ENCODE measurements at regions not wholly inside any gene's neighbourhood (a gene's known extent, or its start where the extent isn't known, plus 50 kb on each side); places are given as distances from the start of the nearest gene placed in this dataset.
"Not testable (repeated sequence)": the region's sequence is repeated elsewhere in the genome, so short reads cannot be mapped to it uniquely, and the experiment has no call there.

DNA sequence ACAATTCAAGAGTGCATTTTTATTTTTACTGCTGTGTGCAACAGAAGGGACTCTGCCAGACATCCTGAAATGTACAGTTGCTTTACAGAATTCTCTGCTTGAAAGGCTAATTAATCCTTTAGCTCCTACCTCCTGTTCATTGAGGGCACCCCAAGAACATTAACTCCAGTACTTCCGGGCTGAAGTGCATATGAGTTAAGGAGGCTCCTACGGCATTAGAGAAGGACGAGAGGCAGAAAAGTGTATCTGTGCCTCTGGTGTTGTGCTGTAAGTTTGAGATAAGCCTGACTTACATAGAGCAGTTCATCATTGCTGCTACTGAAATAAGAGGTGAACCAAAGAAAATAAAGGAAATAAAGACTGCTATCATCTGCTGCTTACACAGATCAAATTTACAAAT, 609.3 kb upstream of the ADGRB3 start:
- Mint-ChIP-seq H3K4me3 (no peak overlapping the region), H3K4me1 (no peaks in the 10 kb centered on the region), H3K36me3 (ENCODE audit: low read depth) (no peaks in the 10 kb centered on the region), H3K27ac (no peak overlapping the region), H3K27me3 (no peaks in the 10 kb centered on the region), H3K9me3 (peaks cover 9% of the 10 kb centered on the region)
- ChIA-PET POLR2A (no interaction called here), CTCF (no interaction called here)
- DNase-seq = no peak

- H3K9me3 Mint-ChIP-seq = peaks cover 9% of the 10 kb centered on the region
- ChIA-PET CTCF (no interaction called here), POLR2A (no interaction called here)
- no peaks in the 10 kb centered on the region for H3K36me3 Mint-ChIP-seq (ENCODE audit: low read depth)
- no peak overlapping the region for H3K4me3 Mint-ChIP-seq
- DNase-seq = no peak
- no peaks in the 10 kb centered on the region for H3K27me3 Mint-ChIP-seq
- H3K27ac Mint-ChIP-seq = no peak overlapping the region
- H3K4me1 Mint-ChIP-seq = no peaks in the 10 kb centered on the region
These were observed 610.4 kb upstream of the ADGRB3 start for GRCh38 chr6:68024570-68025269.

DNA sequence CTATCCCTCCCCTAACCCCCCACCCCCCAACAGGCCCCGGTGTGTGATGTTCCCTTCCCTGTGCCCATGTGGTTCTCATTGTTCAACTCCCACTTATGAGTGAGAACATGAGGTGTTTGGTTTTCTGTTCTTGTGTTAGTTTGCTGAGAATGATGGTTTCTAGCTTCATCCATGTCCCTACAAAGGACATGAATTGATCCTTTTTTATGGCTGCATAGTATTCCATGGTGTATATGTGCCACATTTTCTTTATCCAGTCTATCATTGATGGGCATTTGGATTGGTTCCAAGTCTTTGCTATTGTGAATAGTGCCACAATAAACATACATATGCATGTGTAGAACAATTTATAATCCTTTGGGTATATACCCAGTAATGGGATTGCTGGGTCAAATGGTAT, 612.1 kb upstream of the ADGRB3 start:
- POLR2A ChIA-PET; H3K27me3 Mint-ChIP-seq; H3K4me3 Mint-ChIP-seq; DNase-seq; H3K27ac Mint-ChIP-seq; H3K4me1 Mint-ChIP-seq; H3K36me3 Mint-ChIP-seq (ENCODE audit: low read depth); CTCF ChIA-PET: not testable (repeated sequence)
- H3K9me3 Mint-ChIP-seq = peaks cover 11% of the 10 kb centered on the region

DNA sequence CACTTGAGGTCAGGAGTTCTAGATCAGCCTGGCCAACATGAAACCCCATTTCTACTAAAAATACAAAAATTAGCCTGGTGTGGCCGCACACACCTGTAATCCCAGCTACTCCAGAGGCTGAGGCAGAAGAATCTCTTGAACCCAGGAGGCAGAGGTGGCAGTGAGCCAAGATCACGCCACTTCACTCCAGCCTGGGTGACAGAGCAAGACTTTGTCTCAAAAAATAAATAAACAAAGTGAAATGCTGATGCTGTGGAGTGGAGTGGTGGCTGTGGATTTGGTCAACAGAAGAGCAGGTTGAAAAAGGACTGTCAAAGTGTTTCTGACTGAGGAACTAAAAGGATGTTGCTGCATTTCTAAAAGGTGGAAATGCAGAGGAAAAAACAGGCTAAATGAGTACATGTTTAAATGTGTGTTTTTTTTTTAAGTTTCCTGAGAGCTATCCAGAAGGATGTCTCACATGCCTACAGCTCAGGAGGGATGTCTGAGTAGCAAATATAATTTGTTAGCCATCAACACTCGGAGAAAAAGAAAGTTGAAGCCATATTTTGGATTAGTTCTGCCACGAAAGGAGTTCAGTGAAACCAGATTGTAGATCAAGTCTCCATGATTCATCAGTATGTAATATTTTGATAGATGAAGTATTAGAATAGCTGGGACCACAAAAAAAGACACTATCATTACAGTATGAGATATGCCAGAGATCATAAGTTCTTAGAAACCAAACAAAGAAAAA, 621.1 kb upstream of the ADGRB3 start:
- no peak overlapping the region for H3K27ac Mint-ChIP-seq
- no peaks in the 10 kb centered on the region for H3K36me3 Mint-ChIP-seq (ENCODE audit: low read depth)
- ChIA-PET CTCF (no interaction called here), POLR2A (no interaction called here)
- no peak for DNase-seq
- H3K4me1 Mint-ChIP-seq = no peaks in the 10 kb centered on the region
- no peaks in the 10 kb centered on the region for H3K27me3 Mint-ChIP-seq
- H3K9me3 Mint-ChIP-seq = peaks cover 10% of the 10 kb centered on the region
- no peak overlapping the region for H3K4me3 Mint-ChIP-seq

DNA sequence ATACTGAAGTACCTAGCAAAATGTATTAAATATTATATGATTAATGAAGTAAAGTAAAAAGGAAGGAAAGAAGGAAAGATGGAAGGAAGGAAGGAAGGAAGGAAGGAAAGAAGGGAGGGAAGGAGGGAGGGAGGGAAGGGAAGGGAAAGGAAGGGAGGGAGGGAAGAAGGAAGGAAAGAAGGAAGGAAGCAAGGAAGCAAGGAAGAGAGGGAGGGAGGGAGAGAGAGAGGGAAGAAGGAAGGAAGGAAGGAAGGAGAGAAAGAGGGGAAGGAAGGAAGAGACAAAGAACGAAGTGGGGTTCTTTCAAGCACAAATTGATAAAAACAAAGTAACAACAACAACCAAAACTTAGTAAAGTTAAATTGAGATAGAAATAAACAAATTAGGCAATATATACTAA, 622.3 kb upstream of the ADGRB3 start:
- DNase-seq = no peak
- H3K4me1 Mint-ChIP-seq = no peaks in the 10 kb centered on the region
- peaks cover 12% of the 10 kb centered on the region for H3K9me3 Mint-ChIP-seq
- no peaks in the 10 kb centered on the region for H3K27me3 Mint-ChIP-seq
- POLR2A ChIA-PET = no interaction called here
- CTCF ChIA-PET = no interaction called here
- H3K27ac Mint-ChIP-seq = no peak overlapping the region
- H3K36me3 Mint-ChIP-seq (ENCODE audit: low read depth) = no peaks in the 10 kb centered on the region
- H3K4me3 Mint-ChIP-seq = no peak overlapping the region

GRCh38 chr6:68010936-68011335, 624.1 kb upstream of the ADGRB3 start:
- H3K27me3 Mint-ChIP-seq = no peaks in the 10 kb centered on the region
- CTCF ChIA-PET = no interaction called here
- peaks cover 11% of the 10 kb centered on the region for H3K9me3 Mint-ChIP-seq
- H3K36me3 Mint-ChIP-seq (ENCODE audit: low read depth) = no peaks in the 10 kb centered on the region
- no peak overlapping the region for H3K27ac Mint-ChIP-seq
- POLR2A ChIA-PET = no interaction called here
- no peak for DNase-seq
- H3K4me3 Mint-ChIP-seq = no peak overlapping the region
- no peaks in the 10 kb centered on the region for H3K4me1 Mint-ChIP-seq

DNA sequence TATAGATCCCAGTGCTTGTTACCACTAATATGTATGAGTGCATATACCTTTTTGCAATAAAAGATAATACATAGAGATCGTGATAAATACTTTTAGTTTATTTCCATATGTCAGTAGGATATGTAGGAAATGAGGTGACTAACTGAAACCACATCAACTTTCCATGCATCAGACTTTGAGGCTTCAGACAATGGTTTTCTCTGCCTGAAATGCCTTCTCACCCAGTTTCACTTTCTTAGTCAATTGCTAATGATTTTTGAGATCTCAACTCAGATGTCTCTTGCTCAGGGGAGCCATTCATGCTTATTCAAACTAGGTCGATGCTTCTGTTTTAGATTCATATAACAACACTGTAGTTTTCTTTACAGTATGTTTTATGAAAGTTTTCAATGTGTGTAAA, 626.6 kb upstream of the ADGRB3 start:
- peaks cover 6% of the 10 kb centered on the region for H3K9me3 Mint-ChIP-seq
- no peak overlapping the region for H3K4me3 Mint-ChIP-seq
- H3K4me1 Mint-ChIP-seq = no peaks in the 10 kb centered on the region
- CTCF ChIA-PET = no interaction called here
- H3K36me3 Mint-ChIP-seq (ENCODE audit: low read depth) = no peaks in the 10 kb centered on the region
- H3K27me3 Mint-ChIP-seq = no peaks in the 10 kb centered on the region
- POLR2A ChIA-PET = no interaction called here
- H3K27ac Mint-ChIP-seq = no peak overlapping the region
- DNase-seq = no peak

GRCh38 chr6:68007717-68008116, 627.4 kb upstream of the ADGRB3 start:
- Mint-ChIP-seq H3K36me3 (ENCODE audit: low read depth) (no peaks in the 10 kb centered on the region), H3K9me3 (peaks cover 4% of the 10 kb centered on the region), H3K27ac (no peak overlapping the region), H3K4me1 (no peaks in the 10 kb centered on the region), H3K27me3 (no peaks in the 10 kb centered on the region), H3K4me3 (no peak overlapping the region)
- ChIA-PET POLR2A (no interaction called here), CTCF (no interaction called here)
- DNase-seq = no peak

GRCh38 chr6:67986694-67987232, 648.3 kb upstream of the ADGRB3 start:
- no peak for DNase-seq
- Mint-ChIP-seq H3K36me3 (ENCODE audit: low read depth) (no peaks in the 10 kb centered on the region), H3K27me3 (no peaks in the 10 kb centered on the region), H3K27ac (no peak overlapping the region), H3K4me3 (no peak overlapping the region), H3K9me3 (peaks cover 6% of the 10 kb centered on the region), H3K4me1 (no peaks in the 10 kb centered on the region)
- ChIA-PET CTCF (no interaction called here), POLR2A (no interaction called here)

DNA sequence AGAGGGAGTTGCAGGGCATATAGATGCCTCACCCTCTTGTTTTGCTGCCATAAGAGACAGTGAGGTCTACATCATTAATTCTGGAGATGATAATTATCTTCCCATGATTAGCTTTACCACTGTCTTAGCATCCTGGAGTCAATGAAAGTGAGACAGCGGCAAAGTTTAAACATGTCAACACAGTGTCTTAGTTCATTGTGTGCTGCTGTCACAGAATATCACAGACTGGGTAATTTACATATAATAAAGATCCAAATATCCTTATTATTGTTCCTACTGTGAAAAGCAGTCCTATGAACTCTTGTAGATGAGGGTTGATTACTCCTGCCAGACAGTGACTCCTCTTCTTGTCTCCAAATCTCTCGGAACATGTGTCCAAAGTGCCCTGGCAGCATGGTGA, 658.6 kb upstream of the ADGRB3 start:
- POLR2A ChIA-PET = no interaction called here
- H3K27ac Mint-ChIP-seq = no peak overlapping the region

DNA sequence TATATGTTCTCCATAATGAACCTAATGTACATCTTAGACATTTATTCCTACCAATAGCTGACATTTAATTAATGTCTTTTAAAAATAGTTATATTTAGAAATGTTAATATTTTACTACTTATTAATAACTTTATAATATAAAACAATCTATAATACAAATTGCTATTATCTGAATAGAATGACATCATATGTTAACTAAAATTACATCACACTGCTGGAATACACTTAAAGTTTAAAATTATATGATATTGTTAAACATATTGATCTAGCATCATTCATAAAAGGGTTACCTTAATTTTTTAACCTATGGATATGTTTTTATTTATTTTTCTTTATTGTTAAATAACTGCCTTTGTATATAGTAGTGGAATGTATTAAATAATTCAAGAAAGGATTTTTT, 660.2 kb upstream of the ADGRB3 start:
- POLR2A ChIA-PET = no interaction called here
- CTCF ChIA-PET = no interaction called here
- H3K36me3 Mint-ChIP-seq (ENCODE audit: low read depth) = no peaks in the 10 kb centered on the region
- no peak overlapping the region for H3K4me3 Mint-ChIP-seq
- H3K27ac Mint-ChIP-seq = no peak overlapping the region
- H3K9me3 Mint-ChIP-seq = no peaks in the 10 kb centered on the region
- H3K27me3 Mint-ChIP-seq = no peaks in the 10 kb centered on the region
- DNase-seq = no peak
- no peaks in the 10 kb centered on the region for H3K4me1 Mint-ChIP-seq

More for the DNA sequence above, 658.6 kb upstream of the ADGRB3 start:
- Mint-ChIP-seq H3K27me3 (no peaks in the 10 kb centered on the region), H3K36me3 (ENCODE audit: low read depth) (no peaks in the 10 kb centered on the region), H3K4me3 (no peak overlapping the region), H3K9me3 (no peaks in the 10 kb centered on the region), H3K4me1 (no peaks in the 10 kb centered on the region)
- no peak for DNase-seq
- CTCF ChIA-PET = no interaction called here

GRCh38 chr6:67971812-67972211, 663.3 kb upstream of the ADGRB3 start:
- Mint-ChIP-seq H3K9me3 (no peaks in the 10 kb centered on the region), H3K36me3 (ENCODE audit: low read depth) (no peaks in the 10 kb centered on the region), H3K4me1 (no peaks in the 10 kb centered on the region), H3K4me3 (no peak overlapping the region), H3K27ac (no peak overlapping the region), H3K27me3 (no peaks in the 10 kb centered on the region)
- ChIA-PET CTCF (no interaction called here), POLR2A (no interaction called here)
- DNase-seq = no peak

DNA sequence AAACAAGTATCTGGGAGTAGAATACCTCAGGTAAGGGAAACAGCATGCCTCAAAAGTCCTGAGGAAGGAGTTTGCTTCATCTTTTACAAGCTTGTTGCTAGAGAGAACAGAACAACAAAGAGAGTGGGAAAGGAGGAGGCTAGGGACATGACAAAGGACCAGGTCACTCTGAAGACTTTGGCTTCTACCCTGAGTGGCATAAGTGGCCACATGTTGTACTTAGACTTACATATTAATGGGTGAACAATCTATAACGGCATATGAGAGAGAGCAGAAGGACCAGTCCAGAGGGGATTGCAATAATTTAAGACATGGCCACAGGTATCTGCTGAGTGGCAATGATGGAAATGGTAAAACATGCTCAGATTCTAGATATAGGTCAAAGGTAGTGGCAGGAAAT, 668.3 kb upstream of the ADGRB3 start:
- ChIA-PET POLR2A (no interaction called here), CTCF (no interaction called here)
- Mint-ChIP-seq H3K36me3 (ENCODE audit: low read depth) (no peaks in the 10 kb centered on the region), H3K27ac (no peak overlapping the region), H3K9me3 (no peaks in the 10 kb centered on the region), H3K27me3 (no peaks in the 10 kb centered on the region), H3K4me3 (no peak overlapping the region), H3K4me1 (no peaks in the 10 kb centered on the region)
- DNase-seq = no peak

GRCh38 chr6:67956352-67956751, 678.7 kb upstream of the ADGRB3 start:
- Mint-ChIP-seq H3K36me3 (ENCODE audit: low read depth) (no peaks in the 10 kb centered on the region), H3K27me3 (no peaks in the 10 kb centered on the region), H3K4me3 (no peak overlapping the region), H3K4me1 (no peaks in the 10 kb centered on the region), H3K27ac (no peak overlapping the region), H3K9me3 (peaks cover 15% of the 10 kb centered on the region)
- CTCF ChIA-PET = no interaction called here
- DNase-seq = no peak
- POLR2A ChIA-PET = no interaction called here
